GM19463 (cell line): ENCODE measurements at regions not wholly inside any gene's neighbourhood (a gene's known extent, or its start where the extent isn't known, plus 50 kb on each side); places are given as distances from the start of the nearest gene placed in this dataset.

ENCODE experiments used
- ATAC-seq: cut with Tn5 transposase; IDR thresholded peaks from one replicate; pipeline ENCODE4 v1.9.1; 2021; ENCODE audit warnings: mild to moderate bottlenecking, moderate library complexity; ENCODE audit not compliant: unreplicated experiment

DNA sequence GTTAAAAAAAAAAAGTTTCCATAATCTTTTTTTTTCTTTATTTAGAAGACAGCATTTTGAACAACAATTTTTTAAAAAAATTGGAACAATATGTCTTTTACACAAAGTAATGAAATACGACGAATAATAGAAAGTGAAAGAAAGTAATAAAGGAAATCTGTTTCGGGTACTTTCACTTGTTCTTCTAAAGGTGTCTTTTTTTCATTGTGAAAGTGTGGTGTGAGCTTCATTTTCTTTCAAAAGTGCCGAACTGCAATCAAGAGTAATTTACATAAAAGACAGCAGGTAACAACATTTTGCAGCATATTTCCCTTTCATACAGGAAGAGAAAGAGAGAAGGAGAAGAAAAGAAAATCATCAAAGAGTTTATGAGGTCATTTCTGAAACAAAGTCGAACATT, 159.7 kb upstream of the CDH12 start:
- ATAC-seq = no peak

DNA sequence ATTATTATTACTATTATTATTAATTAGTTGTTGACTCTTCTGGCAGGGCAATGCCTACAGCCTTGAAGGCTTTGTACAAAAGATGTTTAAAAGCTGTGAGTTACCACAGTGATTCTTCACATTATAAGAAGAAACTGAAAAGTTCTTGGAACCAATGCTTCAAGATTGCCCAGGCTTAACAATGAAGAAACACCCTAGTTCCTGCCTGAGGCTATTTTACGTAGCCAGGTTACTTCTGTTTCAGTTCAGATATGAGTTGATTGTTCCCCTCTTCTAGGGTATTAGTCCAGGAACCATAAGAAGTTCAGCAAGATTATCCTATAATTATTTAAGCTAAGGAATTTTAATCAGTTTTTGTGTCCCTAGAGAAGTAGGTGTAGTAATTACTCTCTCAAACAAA, 154.6 kb upstream of the CDH12 start:
- ATAC-seq = no peak

DNA sequence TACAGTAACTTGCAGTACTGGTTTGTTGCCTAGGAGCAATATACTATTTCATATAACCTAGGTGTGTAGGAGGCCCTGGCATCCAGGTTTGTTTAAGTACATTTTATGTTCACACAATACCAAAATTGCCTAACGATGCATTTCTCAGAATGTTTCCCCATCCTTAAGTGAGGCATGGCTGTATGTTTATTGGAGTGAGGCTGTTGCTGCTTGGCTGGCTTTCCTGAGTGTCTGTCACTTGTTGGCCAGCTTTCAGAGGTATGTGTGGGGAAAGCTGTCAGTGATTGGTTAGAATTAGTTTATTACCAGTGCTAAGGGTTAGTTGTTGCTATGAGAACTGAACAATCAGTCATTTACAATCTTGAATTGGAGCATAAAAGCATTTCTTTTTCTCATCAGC, 154.1 kb upstream of the CDH12 start:
- ATAC-seq = no peak

DNA sequence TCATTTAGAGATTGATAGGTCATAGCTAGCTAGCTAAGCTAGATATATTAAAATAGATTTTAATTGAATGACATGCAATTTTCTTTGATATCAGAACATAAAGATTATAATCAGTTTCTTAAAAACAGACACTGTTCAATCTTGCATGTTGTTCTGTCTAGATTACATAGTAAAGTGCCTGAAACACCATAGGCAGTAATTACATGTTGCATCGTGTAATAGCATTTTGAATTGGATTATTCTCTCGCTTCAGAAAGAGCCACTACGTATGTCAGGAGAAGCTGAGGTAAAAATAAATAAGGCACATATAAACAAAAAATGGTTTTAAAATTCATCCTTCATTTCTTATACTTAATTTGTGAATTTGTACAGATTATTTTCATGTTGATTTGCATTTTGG, 148.0 kb upstream of the CDH12 start:
- ATAC-seq = no peak

DNA sequence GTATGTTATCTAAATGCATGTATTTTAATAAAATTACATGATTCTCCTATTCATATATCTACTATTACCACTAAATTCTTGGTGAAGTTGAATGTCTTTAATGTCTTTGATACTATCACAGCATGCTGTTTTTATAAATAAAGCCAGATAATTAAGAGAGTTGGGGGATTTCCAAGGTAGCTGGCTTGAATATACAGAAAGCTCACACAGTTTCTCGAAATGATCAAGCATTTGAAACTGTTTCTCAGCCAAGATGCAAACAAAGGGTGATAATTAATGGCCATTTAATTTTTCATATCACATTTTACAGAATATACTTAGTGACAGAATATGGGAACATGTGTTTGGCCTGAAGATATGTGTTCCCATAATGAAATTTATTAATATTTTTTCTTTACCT, 145.6 kb upstream of the CDH12 start:
- peak; percentile 61 for ATAC-seq

DNA sequence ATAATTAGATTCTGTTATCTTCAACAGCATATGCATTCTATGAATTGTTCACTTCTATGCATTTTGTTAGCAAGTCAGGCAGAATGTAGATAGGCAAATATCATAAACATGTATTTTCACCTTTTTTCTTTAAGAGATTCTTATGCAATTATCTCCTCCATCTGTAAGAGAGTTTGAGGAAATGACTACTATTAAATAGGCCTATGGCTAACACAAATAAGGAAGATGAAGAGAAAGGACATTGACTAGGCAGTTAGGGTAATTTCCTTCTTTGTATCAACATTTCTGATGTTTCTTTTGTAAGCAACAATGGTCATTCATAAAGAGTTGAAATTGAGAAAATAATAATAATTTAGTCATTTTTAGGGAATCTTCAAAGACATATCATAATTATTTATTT, 145.2 kb upstream of the CDH12 start:
- ATAC-seq = no peak

DNA sequence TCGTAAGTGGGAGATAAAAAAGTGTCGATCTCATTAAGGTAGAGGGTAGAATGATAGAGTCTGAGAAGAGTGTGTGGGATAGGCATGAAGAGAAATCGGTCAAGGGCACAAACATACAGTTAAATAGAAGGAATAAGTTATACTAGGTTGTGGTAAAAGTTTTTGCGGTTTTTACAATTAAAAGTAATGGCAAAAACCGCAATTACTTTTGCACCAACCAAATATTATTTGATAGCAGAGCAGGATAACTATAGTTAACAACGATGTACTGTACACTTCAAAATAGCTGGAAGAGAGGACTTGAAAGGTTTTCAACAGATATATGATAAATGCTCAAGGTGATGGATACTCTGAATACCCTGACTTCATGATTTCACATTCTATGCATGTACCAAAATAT, 135.8 kb upstream of the CDH12 start:
- no peak for ATAC-seq

DNA sequence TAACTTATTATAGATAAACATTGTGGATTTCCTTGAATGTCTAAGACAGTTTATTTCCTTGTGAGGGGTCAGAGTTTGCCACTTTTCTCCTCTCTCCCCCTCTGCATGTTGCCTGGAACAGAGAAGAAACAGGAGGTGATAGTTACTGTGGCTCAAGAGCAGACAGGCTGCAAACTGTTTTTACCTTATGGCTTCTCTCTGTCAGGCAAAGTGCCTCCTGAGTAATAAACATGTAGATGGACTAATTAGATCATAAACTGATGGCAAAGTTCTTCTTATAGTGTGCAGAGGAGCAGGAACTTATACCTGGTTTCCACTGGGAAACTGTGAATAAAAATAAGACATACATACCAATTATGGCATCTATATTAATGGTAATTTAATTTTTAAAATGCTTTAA, 133.1 kb upstream of the CDH12 start:
- ATAC-seq = no peak

DNA sequence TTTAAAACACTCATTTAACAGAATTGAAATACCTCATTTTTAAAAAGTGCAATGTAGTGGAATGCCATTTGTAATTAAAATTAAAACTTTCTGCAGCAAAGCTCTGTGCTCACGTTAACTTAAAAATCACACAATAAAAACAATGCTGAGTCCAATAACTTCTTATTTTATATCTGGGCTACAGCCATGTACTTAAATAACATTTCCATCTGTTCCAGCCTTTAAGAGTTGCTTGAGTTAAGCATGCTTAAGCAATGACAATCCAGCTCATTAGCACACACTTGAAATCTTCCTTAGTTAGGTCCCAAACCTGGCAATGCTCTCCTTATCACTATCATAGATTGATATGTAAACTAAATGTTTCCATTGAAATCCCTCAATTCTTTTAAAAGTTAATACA, 132.3 kb upstream of the CDH12 start:
- no peak for ATAC-seq

DNA sequence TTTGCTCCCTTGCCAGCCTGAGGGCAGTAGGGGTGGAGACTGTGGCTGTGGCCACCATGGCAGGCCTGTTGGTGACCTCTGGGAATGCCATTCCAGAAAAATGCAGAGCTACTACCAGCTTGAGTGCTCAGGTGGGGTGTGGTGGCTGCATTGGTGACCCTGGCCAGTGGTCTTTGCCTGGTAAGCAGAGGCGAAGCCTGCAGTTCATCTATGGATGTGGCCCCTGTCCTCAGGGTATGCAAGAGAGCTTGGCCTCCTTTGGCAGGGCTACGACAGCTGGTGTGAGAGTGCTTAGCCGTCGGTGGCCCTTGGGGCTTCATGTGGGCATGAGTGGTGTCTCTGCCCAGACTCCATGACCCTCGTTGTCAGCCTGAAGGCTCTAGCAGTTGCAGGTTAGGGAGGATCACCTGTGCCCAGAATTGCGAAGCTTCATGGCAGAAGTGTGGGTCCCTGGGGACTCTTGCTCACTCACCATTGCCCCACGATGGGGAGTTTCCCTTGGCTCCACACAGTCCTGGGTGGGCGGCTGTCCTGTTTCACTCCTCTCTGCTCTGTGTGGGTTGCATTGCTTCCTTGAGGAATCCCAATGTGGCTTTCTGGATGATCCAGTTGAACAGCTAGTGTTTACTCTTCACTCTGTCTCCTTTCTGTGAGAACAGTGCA, 117.9 kb upstream of the CDH12 start:
- ATAC-seq = no peak

DNA sequence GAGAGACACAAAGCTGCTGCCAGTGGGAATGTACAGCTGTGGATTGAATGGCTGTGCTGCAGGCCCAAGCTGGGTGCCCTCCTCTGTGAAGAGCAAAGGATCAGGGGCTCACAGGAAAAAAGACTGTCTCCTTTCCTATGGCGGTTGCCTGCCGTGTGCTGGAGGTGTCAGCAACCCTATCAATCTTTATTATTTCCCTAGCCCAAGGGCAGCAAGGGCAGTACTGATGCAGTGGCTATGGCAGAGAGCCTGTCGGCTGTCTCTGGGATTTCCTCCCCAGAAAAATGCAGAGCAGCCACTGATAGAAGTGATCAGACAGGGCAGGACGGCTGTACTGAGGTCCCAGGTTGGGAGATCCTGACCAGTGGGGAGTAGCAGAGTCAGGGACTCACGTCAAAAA, 117.3 kb upstream of the CDH12 start:
- ATAC-seq = no peak

DNA sequence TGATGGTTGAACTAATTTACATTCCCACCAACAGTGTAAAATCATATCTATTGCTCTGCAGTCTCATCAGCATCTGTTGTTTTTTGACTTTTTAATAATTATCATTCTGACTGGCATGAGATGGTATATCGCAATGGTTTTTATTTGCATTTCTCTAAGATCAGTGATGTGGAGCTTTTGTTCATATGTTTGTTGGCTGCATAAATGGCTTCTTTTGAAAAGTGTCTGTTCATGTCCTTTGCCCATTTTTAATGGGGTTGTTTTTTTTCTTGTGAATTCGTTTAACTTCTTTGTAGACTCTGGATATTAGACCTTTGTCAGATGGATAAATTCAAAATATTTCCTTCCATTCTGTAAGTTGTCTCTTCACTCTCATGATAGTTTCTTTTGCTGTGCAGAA, 115.2 kb upstream of the CDH12 start:
- no peak for ATAC-seq

DNA sequence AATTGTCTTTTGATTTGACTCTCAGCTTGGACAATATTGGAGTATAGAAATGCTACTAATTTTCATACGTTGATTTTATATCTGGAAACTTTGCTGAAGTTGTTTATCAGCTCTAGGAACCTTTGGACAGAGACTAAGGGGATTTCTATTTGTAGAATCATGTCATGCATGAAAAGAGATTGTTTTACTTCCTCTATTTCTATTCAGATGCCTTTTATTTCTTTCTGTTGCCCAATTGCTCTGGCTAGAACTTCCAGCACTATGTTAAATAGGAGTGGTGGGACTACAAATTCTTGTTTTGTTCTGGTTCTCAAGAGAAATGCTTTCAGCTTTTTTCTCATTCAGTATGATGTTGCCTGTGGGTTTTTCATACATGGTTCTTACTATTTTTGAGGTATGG, 112.8 kb upstream of the CDH12 start:
- no peak for ATAC-seq

DNA sequence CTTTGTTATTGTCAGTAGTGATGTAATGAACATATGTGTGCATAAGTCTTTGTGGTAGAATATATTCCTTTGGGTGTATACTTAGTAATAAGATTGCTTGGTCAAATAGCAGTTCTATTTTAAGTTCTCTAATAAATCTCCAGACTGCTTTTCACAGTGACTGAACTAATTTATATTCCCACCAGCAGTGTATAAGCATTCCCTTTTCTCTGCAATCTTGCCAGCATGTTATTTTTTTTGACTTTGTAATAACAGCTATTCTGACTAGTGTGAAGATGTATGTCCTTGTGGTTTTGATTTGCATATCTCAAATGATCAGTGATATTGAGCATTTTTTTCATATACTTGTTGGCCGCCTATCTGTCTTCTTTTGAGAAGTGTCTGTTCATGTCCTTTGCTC, 111.5 kb upstream of the CDH12 start:
- ATAC-seq = no peak

DNA sequence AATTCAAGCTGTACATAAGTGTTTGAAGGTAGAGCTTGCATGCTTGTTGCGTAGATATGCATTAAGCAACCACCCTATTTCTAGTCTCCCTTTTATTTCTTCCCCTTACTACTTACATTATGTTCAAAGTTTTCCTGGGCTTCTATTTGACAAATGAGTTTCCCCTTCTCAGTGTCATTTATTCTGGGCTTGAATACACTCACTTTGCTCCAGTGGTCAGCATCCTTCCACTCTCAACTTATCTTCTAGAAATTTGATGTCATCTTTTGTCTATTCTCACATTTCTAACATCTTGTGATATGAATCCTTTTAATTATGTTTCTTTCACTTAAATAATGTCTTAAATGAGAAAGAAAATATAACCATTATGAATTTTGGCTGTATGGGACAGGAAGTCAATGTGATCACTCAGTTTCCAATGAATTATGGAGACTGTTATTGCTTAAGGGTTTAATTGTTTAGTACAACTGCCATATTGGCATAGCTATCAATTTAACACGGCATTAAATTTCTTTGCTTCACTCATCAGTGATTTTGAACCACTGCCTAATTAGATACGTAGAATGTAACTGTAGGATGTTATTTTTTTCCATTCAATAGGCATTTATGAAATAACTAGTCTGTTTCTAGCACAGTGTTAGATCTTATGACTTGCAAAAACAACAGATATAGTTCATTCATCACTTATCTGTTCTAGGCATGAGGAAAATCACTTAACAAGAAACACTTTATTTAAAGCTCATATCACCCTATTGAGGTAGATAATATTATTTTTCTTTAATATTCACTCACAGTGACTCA, 105.5 kb upstream of the CDH12 start:
- no peak for ATAC-seq

DNA sequence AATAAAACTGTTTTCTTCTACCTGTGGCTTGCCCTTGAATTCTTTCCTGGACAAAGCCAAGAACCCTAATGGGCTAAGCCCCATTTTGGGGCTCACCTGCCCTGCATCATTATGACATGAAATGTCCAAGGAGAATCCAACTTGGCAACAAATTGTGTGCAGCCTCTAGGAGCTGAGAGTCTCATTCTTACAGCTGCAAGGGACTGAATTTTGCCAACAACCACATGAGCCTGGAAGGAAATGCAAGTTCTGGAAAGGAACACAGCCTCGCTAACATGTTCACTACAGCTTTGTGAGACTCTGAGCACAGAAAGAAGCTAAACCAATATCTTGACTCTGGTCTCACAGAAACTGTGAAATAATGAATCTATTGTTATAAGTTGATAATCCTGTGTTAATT, 94.8 kb upstream of the CDH12 start:
- no peak for ATAC-seq

DNA sequence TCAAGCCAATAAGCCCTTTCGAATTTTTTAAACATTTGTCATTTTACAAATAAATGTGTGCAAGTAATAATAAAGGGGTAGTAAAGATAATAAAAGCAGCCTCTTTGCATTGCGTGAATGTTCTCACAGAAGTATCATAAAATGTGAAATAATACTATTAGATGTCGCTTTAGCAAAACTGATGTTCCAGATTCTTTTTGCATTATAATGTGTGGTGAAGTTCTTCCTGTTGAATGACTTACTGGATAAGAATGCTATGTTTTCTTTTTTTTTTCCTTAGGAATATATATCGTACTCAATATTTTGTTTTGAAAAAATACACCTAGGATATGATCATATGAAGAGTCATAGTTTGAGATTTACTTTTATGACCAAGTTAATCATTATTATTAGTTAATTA, 85.2 kb upstream of the CDH12 start:
- no peak for ATAC-seq

DNA sequence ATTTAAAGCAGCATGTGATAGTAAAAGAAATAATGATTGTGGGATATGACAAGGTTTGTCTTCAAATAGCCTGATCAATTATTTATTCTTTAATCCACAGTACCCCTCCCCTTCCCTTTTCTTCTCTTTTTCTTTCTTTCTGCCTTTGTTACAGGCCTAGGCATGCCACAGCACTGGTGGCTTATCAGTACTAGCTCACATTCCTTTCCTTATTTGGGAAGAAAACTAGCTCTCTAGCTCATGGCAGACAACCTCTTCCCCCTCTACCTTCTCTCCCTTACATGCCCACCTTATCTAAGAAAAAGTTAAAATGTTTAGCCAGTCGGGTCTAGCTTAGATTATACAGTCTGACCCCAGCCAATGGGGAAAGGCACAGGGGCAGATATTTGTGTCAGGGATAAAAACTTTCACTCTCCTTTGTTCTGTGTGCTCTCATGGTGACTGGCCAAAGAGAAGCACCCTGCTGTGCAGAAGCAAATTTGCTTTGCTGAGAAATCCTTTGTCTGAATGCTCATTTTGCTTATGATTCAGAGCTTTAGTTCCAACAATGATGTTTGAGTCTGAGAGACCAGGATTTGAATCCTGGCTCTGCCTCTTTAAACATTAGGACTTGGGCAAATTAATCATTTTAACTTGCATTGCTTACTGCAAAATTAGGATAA, 75.8 kb upstream of the CDH12 start:
- ATAC-seq = no peak

DNA sequence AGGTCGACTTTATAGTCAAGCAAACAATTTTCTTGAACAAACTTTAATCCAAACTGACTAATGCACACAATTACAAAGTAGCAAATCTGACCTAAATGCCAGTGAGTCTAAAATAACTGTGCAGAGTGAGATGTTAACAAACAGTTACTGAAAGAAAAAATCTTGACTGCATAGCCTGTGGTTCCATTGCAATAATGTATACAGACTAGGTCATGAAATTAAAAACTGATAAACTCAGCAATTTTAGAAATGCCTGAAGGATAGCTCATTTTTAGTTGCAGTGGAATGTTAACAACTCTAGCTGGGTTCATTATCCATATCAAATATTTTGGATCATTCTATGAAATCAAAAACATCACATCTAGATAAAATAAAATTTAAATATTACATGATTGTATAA, 73.4 kb upstream of the CDH12 start:
- no peak for ATAC-seq

DNA sequence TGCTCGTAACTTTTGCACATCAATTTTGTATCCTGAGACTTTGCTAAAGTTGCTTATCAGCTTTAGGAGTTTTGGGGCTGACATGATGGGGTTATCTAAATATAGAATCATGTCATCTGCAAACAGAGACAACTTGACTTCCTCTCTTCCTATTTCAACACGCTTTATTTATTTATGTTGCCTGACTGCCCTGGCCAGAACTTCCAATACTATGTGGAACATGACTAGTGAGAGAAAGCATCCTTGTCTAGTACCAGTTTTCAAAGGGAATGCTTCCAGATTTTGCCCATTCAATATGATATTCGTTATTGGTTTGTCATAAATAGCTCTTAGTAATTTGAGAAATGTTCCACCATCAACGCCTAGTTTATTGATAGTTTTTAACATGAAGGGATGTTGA, 65.4 kb upstream of the CDH12 start:
- ATAC-seq = no peak

DNA sequence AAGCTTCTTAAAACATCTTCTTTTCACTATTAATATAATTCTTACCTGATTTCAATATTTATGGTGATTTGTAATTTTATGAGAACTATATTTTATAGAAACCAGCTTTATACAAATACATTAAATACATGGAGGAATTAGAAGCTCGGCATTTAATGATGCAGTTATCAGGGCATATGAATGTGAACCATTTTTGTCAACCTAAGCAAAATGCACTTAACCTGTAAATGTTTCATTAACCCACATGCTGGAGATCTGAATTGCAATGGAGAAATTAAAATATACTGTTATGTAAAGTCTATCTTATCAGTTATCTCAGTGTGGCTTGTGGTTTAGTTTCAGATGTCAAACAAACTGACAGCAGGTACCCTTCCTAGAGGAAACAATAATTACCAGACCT, 63.2 kb upstream of the CDH12 start:
- no peak for ATAC-seq

DNA sequence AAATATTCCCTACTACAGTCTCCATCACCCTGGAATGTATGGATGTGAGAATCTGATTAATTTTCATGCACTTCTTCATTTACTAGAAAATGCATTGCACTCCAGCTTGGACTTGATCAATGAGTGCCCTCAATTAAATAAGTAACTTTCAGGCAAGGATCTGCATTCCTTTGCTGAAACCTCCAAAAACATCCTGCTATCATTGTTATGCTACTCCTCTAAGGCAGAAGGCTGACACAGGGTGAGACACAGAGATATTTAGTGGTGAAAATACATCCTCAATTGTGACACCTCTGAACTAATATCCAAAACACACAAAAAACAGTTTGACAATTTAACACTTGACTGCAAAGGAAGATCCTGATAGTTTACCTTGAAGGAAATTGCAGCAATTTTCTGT, 57.9 kb upstream of the CDH12 start:
- no peak for ATAC-seq
